Smooth muscle cell (in vitro differentiated cells): ENCODE measurements at regions not wholly inside any gene's neighbourhood (a gene's known extent, or its start where the extent isn't known, plus 50 kb on each side); places are given as distances from the start of the nearest gene placed in this dataset.

Source experiments
- DNase-seq: peaks from one replicate; lab custom pipeline; 2025; ENCODE audit not compliant: unreplicated experiment; lab: John Stamatoyannopoulos, UW
- H2AFZ ChIP-seq: fragments of 200-600 bp; sonication (generic); 2 replicates; pipeline ENCODE4 v1.6.0; 2016; ENCODE audit warnings: antibody characterized with exemption, low read depth, mild to moderate bottlenecking
- H3F3A ChIP-seq: fragments of 200-600 bp; sonication (generic); 2 replicates; pipeline ENCODE4 v1.6.0; 2017; ENCODE audit warnings: antibody characterized with exemption, low read depth
- H3K27ac ChIP-seq: fragments of 200-600 bp; sonication (generic); 2 replicates; pipeline ENCODE4 v1.5.1; 2016; ENCODE audit warnings: low read depth, mild to moderate bottlenecking
- H3K27me3 ChIP-seq: fragments of 200-600 bp; sonication (generic); 2 replicates; pipeline ENCODE4 v1.6.1; 2016; ENCODE audit warnings: low read depth, mild to moderate bottlenecking
- H3K36me3 ChIP-seq: fragments of 200-600 bp; sonication (generic); 2 replicates; pipeline ENCODE4 v1.5.1; 2016; ENCODE audit warnings: low read depth
- H3K4me1 ChIP-seq: fragments of 200-600 bp; sonication (generic); 2 replicates; pipeline ENCODE4 v1.5.1; 2016; ENCODE audit warnings: low read depth
- H3K4me2 ChIP-seq: fragments of 200-600 bp; sonication (generic); 2 replicates; pipeline ENCODE4 v1.6.0; 2016; ENCODE audit warnings: mild to moderate bottlenecking
- H3K4me3 ChIP-seq: fragments of 200-600 bp; sonication (generic); 2 replicates; pipeline ENCODE4 v1.5.1; 2016; ENCODE audit warnings: mild to moderate bottlenecking
- H3K79me2 ChIP-seq: fragments of 200-600 bp; sonication (generic); 2 replicates; pipeline ENCODE4 v1.6.0; 2016; ENCODE audit warnings: low read depth, mild to moderate bottlenecking
- H3K9ac ChIP-seq: fragments of 200-600 bp; sonication (generic); 2 replicates; pipeline ENCODE4 v1.6.0; 2016; ENCODE audit warnings: low read depth
- H3K9me3 ChIP-seq: fragments of 200-600 bp; sonication (generic); replicated peaks from 2 replicates; pipeline ENCODE4 v1.5.1; 2016; ENCODE audit warnings: low read depth
- H4K20me1 ChIP-seq: fragments of 200-600 bp; sonication (generic); 2 replicates; pipeline ENCODE4 v1.6.0; 2016; ENCODE audit warnings: low read depth
- WGBS: methylation state at CpG from one replicate; pipeline ENCODE4 v1.1.7; 2016; ENCODE audit warnings: low lambda C conversion rate; 5-methylcytosine and 5-hydroxymethylcytosine counted together
- TF ChIP-seq, protein P1 (sequence below): fragments of 200-600 bp; sonication (generic); IDR thresholded peaks from 2 replicates; pipeline ENCODE4 v1.5.1; 2017; ENCODE audit warnings: borderline replicate concordance, mild to moderate bottlenecking, antibody characterized with exemption; ENCODE audit not compliant: insufficient read depth, poor library complexity, severe bottlenecking

DNA sequence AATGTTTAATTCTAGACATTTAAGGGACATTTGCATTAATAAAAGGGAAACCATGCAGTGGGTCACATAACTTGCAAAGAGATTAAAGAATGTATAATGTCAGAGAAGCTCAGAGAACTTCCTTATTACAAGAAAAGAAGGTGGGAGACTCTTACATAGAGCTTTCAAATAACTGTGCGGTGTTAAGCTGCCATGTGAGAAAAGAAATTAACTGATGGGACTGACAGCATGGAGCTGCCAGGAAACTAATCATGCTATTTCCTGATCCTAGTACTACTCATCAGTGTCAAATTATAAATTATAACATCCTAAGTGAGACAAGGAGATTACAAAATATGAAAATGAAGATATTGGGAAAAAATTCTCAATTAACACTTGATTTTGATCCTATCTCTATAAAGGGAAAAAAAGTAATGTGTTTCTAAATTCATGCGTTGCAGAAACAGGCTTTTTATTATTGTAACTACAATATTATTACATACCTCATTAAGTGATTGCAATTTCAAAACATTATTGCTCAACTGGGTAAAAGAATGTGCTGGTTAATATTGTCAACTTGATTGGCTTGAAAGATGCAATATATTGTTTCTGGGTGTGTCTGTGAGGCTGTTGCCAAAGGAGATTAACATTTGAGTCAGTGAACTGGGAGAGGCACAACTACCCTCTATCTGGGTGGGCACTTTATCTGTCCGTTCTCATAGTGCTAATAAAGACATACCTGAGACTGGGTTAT lies 609.5 kb upstream of the NUDT12 start:
- no peaks in the 10 kb centered on the region for H3K4me1 ChIP-seq
- H3K4me2 ChIP-seq: no peak overlapping the region
- TF ChIP-seq, protein P1, sequence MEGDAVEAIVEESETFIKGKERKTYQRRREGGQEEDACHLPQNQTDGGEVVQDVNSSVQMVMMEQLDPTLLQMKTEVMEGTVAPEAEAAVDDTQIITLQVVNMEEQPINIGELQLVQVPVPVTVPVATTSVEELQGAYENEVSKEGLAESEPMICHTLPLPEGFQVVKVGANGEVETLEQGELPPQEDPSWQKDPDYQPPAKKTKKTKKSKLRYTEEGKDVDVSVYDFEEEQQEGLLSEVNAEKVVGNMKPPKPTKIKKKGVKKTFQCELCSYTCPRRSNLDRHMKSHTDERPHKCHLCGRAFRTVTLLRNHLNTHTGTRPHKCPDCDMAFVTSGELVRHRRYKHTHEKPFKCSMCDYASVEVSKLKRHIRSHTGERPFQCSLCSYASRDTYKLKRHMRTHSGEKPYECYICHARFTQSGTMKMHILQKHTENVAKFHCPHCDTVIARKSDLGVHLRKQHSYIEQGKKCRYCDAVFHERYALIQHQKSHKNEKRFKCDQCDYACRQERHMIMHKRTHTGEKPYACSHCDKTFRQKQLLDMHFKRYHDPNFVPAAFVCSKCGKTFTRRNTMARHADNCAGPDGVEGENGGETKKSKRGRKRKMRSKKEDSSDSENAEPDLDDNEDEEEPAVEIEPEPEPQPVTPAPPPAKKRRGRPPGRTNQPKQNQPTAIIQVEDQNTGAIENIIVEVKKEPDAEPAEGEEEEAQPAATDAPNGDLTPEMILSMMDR: no peak
- no peak for DNase-seq
- no peaks in the 10 kb centered on the region for H3K27me3 ChIP-seq
- no peak overlapping the region for H3K27ac ChIP-seq
- no peaks in the 10 kb centered on the region for H3F3A ChIP-seq
- H4K20me1 ChIP-seq: no peaks in the 10 kb centered on the region
- WGBS: 94% methylated on average over 3 of the region's 3 CpGs
- no peaks in the 10 kb centered on the region for H3K79me2 ChIP-seq
- H3K4me3 ChIP-seq: no peak overlapping the region
- no peak overlapping the region for H2AFZ ChIP-seq
- no peak overlapping the region for H3K9ac ChIP-seq
- H3K9me3 ChIP-seq: no peaks in the 10 kb centered on the region
- no peaks in the 10 kb centered on the region for H3K36me3 ChIP-seq

DNA sequence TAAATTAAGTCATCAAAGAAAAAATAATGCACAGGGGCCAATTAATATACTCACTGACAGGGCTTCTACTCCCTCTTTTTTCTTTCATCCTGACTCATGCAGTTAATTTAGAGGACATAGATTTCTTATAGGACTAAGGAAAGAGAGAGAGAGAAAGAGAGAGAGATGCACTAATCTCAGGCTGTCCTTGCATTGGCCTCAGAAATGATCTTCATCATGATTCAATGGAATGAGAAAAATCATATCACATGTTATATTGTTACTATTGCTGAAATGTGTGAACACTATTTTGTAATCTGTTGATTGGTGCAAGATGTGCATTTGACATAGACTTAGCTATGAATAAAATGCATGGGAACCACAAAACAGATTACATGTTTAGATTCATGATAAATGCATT lies 608.3 kb upstream of the NUDT12 start:
- no peak overlapping the region for H3K4me2 ChIP-seq
- TF ChIP-seq, protein P1: no peak

DNA sequence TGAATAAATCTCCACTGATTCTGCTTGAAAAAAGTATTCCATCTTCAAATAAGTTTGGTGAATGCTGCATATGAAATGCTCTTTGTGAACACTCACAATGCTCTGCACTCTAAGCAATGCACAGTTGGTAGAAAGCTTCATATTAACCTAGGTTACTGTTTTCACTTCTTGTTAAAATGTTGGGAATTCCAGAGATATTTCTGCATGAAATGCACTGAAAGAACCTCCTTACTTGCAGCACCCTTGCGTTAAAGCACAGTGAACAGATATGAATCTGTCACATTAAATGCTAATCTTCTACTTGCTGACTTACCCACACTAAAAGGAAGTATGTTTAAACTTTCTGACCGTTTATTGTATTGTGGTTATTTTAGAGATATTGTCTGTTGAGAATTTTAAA lies 584.1 kb upstream of the NUDT12 start:
- no peaks in the 10 kb centered on the region for H3K4me1 ChIP-seq
- H3K9ac ChIP-seq: no peak overlapping the region
- 31% methylated on average over 2 of the region's 2 CpGs for WGBS
- no peaks in the 10 kb centered on the region for H3K9me3 ChIP-seq
- TF ChIP-seq, protein P1: no peak
- no peaks in the 10 kb centered on the region for H3K36me3 ChIP-seq
- no peaks in the 10 kb centered on the region for H4K20me1 ChIP-seq
- no peaks in the 10 kb centered on the region for H3K27me3 ChIP-seq
- H3F3A ChIP-seq: no peaks in the 10 kb centered on the region
- peak overlapping the region; percentile 47 for H2AFZ ChIP-seq
- no peak for DNase-seq
- H3K4me3 ChIP-seq: no peak overlapping the region
- H3K79me2 ChIP-seq: no peaks in the 10 kb centered on the region
- no peak overlapping the region for H3K4me2 ChIP-seq
- H3K27ac ChIP-seq: no peak overlapping the region

More for the DNA sequence above, 608.3 kb upstream of the NUDT12 start:
- Histone ChIP-seq H4K20me1 (no peaks in the 10 kb centered on the region), H3K79me2 (no peaks in the 10 kb centered on the region), H3K9ac (no peak overlapping the region), H3K4me1 (no peaks in the 10 kb centered on the region), H3K9me3 (no peaks in the 10 kb centered on the region), H3K4me3 (no peak overlapping the region), H3F3A (no peaks in the 10 kb centered on the region), H3K27ac (no peak overlapping the region), H2AFZ (no peak overlapping the region), H3K27me3 (no peaks in the 10 kb centered on the region), H3K36me3 (no peaks in the 10 kb centered on the region)
- DNase-seq: no peak

DNA sequence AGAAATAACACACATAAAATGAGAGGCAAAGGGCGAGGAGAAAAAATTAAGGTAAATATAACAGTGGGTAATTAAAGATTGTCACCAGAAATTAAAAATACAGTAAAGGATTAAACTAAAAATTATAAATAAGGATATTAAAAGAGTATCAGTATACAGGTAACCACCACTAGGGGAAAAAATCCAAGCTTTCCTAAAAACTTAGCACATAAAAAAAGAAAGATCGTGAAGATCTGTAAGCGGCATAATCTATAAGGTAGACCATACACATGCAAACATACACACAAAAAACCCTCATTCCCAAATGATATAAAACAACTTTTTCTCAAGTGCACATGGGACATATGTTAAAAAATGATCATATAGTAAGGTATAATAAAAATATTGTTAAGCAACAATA lies 577.3 kb upstream of the NUDT12 start:
- 97% methylated on average over 3 of the region's 3 CpGs for WGBS
- Histone ChIP-seq H4K20me1 (no peaks in the 10 kb centered on the region), H3K4me1 (no peaks in the 10 kb centered on the region), H3F3A (no peaks in the 10 kb centered on the region), H3K36me3 (no peaks in the 10 kb centered on the region), H3K9me3 (no peaks in the 10 kb centered on the region), H3K27ac (no peak overlapping the region), H3K27me3 (no peaks in the 10 kb centered on the region), H3K9ac (no peak overlapping the region), H3K4me2 (no peak overlapping the region), H3K4me3 (no peak overlapping the region), H3K79me2 (no peaks in the 10 kb centered on the region), H2AFZ (no peak overlapping the region)
- no peak for DNase-seq
- TF ChIP-seq, protein P1: no peak
